Trophoblast cell (in vitro differentiated cells and primary cell): ENCODE measurements at regions not wholly inside any gene's neighbourhood (a gene's known extent, or its start where the extent isn't known, plus 50 kb on each side); places are given as distances from the start of the nearest gene placed in this dataset.

Source experiments
- DNase-seq, 2 donors: peaks; one replicate each; pipeline ENCODE4 v3.0.0-alpha.2; 2016
- H2AFZ ChIP-seq: 2 replicates; pipeline ENCODE4 v1.6.1; 2013; ENCODE audit warnings: low read length, moderate library complexity, mild to moderate bottlenecking; ENCODE audit not compliant: insufficient read depth, poor library complexity
- H2AK5ac ChIP-seq: 2 replicates; pipeline ENCODE4 v1.6.1; 2013; ENCODE audit warnings: mild to moderate bottlenecking, low read length
- H2BK120ac ChIP-seq: 2 replicates; pipeline ENCODE4 v1.6.1; 2013; ENCODE audit warnings: low read length, mild to moderate bottlenecking, moderate library complexity; ENCODE audit not compliant: insufficient read depth, poor library complexity
- H2BK12ac ChIP-seq: 2 replicates; pipeline ENCODE4 v1.6.1; 2013; ENCODE audit warnings: mild to moderate bottlenecking, low read length, moderate library complexity
- H2BK5ac ChIP-seq: 2 replicates; pipeline ENCODE4 v1.6.1; 2013; ENCODE audit warnings: low read length, low read depth, moderate library complexity, mild to moderate bottlenecking; ENCODE audit not compliant: poor library complexity
- H3K14ac ChIP-seq: 2 replicates; pipeline ENCODE4 v1.6.1; 2013; ENCODE audit warnings: mild to moderate bottlenecking, low read length
- H3K18ac ChIP-seq: 2 replicates; pipeline ENCODE4 v1.6.1; 2013; ENCODE audit warnings: mild to moderate bottlenecking, low read length
- H3K23ac ChIP-seq: 2 replicates; pipeline ENCODE4 v1.6.1; 2013; ENCODE audit warnings: low read length
- H3K27ac ChIP-seq: 2 replicates; pipeline ENCODE4 v1.5.1; 2013; ENCODE audit warnings: low read depth, mild to moderate bottlenecking, inconsistent platforms, low read length, moderate library complexity
- H3K27me3 ChIP-seq: 2 replicates; pipeline ENCODE4 v1.6.1; 2013; ENCODE audit warnings: inconsistent platforms, mild to moderate bottlenecking, low read length, moderate library complexity; ENCODE audit not compliant: insufficient read depth
- H3K36me3 ChIP-seq, 2 experiments: 1 replicate in 1 of 2; 2 replicates in 1 of 2; pipeline ENCODE4 v1.6.1; 2013; ENCODE audit warnings: low read length in 2 of 2, mild to moderate bottlenecking in 2 of 2, moderate library complexity in 1 of 2; ENCODE audit not compliant: insufficient read depth in 2 of 2, control insufficient read depth in 1 of 2
- H3K4ac ChIP-seq: 2 replicates; pipeline ENCODE4 v1.6.1; 2013; ENCODE audit warnings: low read depth, mild to moderate bottlenecking, low read length, moderate library complexity
- H3K4me1 ChIP-seq, 2 experiments: 1 replicate in 1 of 2; 2 replicates in 1 of 2; pipeline ENCODE4 v1.6.1; 2013; ENCODE audit warnings: low read length in 2 of 2, mild to moderate bottlenecking in 2 of 2, moderate library complexity in 1 of 2; ENCODE audit not compliant: insufficient read depth in 2 of 2, control insufficient read depth in 1 of 2
- H3K4me2 ChIP-seq: 2 replicates; pipeline ENCODE4 v1.6.1; 2013; ENCODE audit warnings: inconsistent platforms, mild to moderate bottlenecking, low read length, moderate library complexity
- H3K4me3 ChIP-seq: 2 replicates; pipeline ENCODE4 v1.5.1; 2013; ENCODE audit warnings: mild to moderate bottlenecking, low read depth, low read length, inconsistent platforms
- H3K79me1 ChIP-seq: one replicate; pipeline ENCODE4 v1.6.1; 2013; ENCODE audit warnings: low read length
- H3K79me2 ChIP-seq: 2 replicates; pipeline ENCODE4 v1.6.1; 2013; ENCODE audit warnings: low read length, mild to moderate bottlenecking; ENCODE audit not compliant: control insufficient read depth, insufficient read depth, poor library complexity
- H3K9ac ChIP-seq: 2 replicates; pipeline ENCODE4 v1.6.1; 2013; ENCODE audit warnings: mild to moderate bottlenecking, low read length
- H3K9me3 ChIP-seq: 2 replicates; pipeline ENCODE4 v1.6.1; 2013; ENCODE audit warnings: low read depth, mild to moderate bottlenecking, control low read depth, inconsistent platforms, low read length; ENCODE audit not compliant: insufficient read depth
- H4K12ac ChIP-seq: 2 replicates; pipeline ENCODE4 v1.6.1; 2013; ENCODE audit warnings: low read depth, mild to moderate bottlenecking, low read length, moderate library complexity
- H4K8ac ChIP-seq: 2 replicates; pipeline ENCODE4 v1.6.1; 2013; ENCODE audit warnings: low read depth, mild to moderate bottlenecking, low read length, moderate library complexity
- H4K91ac ChIP-seq: one replicate; pipeline ENCODE4 v1.6.1; 2013; ENCODE audit warnings: low read depth, mild to moderate bottlenecking, low read length, moderate library complexity
- WGBS: extraction: QIAGEN DNeasy Blood & Tissue Kit; methylation state at CpG from one replicate; pipeline ENCODE4 v1.1.7; 2013; ENCODE audit warnings: missing lambda C conversion rate; ENCODE audit not compliant: insufficient read length, insufficient coverage; ENCODE audit errors: extremely low coverage; 5-methylcytosine and 5-hydroxymethylcytosine counted together

DNA sequence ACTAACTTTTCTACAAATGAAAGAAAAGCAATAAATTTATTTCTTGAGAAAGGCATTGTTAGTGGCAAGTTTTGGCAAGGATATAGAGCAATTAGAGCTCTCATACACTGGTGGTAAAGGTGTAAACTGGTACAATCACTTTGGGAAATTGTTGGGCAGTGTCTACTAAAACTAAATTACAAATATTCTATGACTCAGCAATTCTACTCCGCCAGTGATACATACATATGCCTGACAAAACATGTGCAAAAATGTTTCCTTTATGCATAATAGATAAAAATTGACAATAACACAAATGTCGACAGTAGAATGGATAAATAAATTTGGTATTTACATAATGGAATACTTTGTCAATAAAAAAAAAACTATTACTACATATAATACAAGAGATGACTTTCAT is 96.3 kb upstream of the SATB2 start:
- Histone ChIP-seq H3K4me1 (peaks cover 0 to 3% of the 10 kb centered on the region in 2 experiments), H3K9ac (no peak overlapping the region), H3K27me3 (no peaks in the 10 kb centered on the region), H3K36me3 (no peaks in the 10 kb centered on the region), H3K14ac (no peak overlapping the region), H3K79me2 (no peaks in the 10 kb centered on the region), H4K12ac (no peak overlapping the region), H2AK5ac (no peak overlapping the region), H4K91ac (no peak overlapping the region), H2BK120ac (no peak overlapping the region), H3K4me3 (no peak overlapping the region), H3K18ac (no peak overlapping the region), H3K9me3 (no peaks in the 10 kb centered on the region), H4K8ac (no peak overlapping the region), H3K23ac (no peak overlapping the region), H2BK12ac (no peak overlapping the region), H2AFZ (no peak overlapping the region), H3K4me2 (no peak overlapping the region), H2BK5ac (no peak overlapping the region), H3K79me1 (no peaks in the 10 kb centered on the region), H3K27ac (no peak overlapping the region), H3K4ac (no peak overlapping the region)
- no CpG with 5 or more reads among the region's 2 CpGs for WGBS
- DNase-seq, result no peak

DNA sequence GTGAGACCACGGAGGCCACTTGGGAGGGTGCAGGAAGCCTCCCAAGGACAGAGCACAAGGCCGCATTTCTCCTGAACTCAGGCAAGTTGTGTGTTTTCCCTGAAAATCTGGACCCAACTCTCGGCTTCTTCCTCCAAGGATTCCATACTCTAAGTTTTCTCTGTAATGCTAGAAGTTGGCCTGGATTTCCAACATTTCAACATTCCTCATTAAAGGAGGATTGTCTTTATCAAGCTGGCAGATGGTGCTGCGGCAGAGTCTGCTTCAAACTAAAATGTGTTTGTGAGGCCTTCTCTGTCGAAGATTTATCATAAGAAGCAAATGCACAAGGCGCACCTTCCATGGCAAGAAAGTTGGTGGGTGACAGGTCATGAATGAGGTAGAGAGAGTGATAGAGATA is 94.4 kb upstream of the SATB2 start:
- no peak overlapping the region for H4K91ac ChIP-seq
- no peak overlapping the region for H3K9ac ChIP-seq
- no peak overlapping the region for H3K4me3 ChIP-seq
- no peak overlapping the region for H2BK5ac ChIP-seq
- no peak overlapping the region for H3K18ac ChIP-seq
- H2AK5ac ChIP-seq, result no peak overlapping the region
- no peak overlapping the region for H3K4ac ChIP-seq
- H2BK120ac ChIP-seq, result no peak overlapping the region
- no peaks in the 10 kb centered on the region for H3K79me2 ChIP-seq
- H3K4me2 ChIP-seq, result no peak overlapping the region
- H2BK12ac ChIP-seq, result no peak overlapping the region
- no peak overlapping the region for H3K27ac ChIP-seq
- H3K9me3 ChIP-seq, result no peaks in the 10 kb centered on the region
- no peak overlapping the region for H4K8ac ChIP-seq
- H3K36me3 ChIP-seq, result no peaks in the 10 kb centered on the region
- H3K23ac ChIP-seq, result no peak overlapping the region
- H3K4me1 ChIP-seq, result peaks cover 0 to 3% of the 10 kb centered on the region in 2 experiments
- H4K12ac ChIP-seq, result no peak overlapping the region
- H2AFZ ChIP-seq, result no peak overlapping the region
- no peaks in the 10 kb centered on the region for H3K79me1 ChIP-seq
- no peak for DNase-seq
- no CpG with 5 or more reads among the region's 6 CpGs for WGBS
- H3K14ac ChIP-seq, result no peak overlapping the region
- no peaks in the 10 kb centered on the region for H3K27me3 ChIP-seq

DNA sequence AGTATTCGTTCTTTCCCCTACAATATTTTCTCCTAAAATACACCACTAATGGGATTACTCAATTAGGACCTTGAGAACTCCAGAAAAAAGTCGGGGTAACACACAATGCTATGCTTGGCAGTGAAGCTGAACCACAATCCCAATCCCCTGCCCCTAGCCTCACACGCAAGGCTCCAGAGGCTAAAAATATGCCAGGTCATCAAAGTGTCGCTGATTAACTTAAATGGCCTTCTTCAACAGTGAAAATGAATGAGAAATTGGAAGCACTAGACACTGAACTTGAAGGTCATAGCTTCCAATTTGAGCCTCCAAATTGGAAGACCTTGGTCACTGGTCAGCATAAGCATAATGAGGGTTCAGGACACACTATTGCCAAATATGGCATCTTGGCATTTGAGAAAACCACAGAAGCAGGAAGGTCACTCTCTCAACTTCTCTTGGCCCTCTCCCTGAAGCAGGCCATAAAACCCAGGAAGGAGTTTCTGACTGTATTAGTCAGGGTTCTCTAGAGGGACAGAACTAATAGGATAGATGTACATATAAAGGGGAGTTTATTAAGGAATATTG is 86.0 kb upstream of the SATB2 start:
- Histone ChIP-seq H3K27me3 (no peaks in the 10 kb centered on the region), H3K4ac (no peak overlapping the region), H3K14ac (no peak overlapping the region), H2BK12ac (no peak overlapping the region), H2AFZ (no peak overlapping the region), H3K27ac (no peak overlapping the region), H3K4me2 (no peak overlapping the region), H3K23ac (no peak overlapping the region), H3K9me3 (no peaks in the 10 kb centered on the region), H2AK5ac (no peak overlapping the region), H3K79me1 (no peaks in the 10 kb centered on the region), H4K91ac (no peak overlapping the region), H2BK120ac (no peak overlapping the region), H3K36me3 (no peaks in the 10 kb centered on the region), H3K4me1 (no peaks in the 10 kb centered on the region), H4K8ac (no peak overlapping the region), H4K12ac (no peak overlapping the region), H3K79me2 (no peaks in the 10 kb centered on the region), H3K4me3 (no peak overlapping the region), H2BK5ac (no peak overlapping the region), H3K18ac (no peak overlapping the region), H3K9ac (no peak overlapping the region)
- no peak for DNase-seq
- no CpG with 5 or more reads among the region's 4 CpGs for WGBS

DNA sequence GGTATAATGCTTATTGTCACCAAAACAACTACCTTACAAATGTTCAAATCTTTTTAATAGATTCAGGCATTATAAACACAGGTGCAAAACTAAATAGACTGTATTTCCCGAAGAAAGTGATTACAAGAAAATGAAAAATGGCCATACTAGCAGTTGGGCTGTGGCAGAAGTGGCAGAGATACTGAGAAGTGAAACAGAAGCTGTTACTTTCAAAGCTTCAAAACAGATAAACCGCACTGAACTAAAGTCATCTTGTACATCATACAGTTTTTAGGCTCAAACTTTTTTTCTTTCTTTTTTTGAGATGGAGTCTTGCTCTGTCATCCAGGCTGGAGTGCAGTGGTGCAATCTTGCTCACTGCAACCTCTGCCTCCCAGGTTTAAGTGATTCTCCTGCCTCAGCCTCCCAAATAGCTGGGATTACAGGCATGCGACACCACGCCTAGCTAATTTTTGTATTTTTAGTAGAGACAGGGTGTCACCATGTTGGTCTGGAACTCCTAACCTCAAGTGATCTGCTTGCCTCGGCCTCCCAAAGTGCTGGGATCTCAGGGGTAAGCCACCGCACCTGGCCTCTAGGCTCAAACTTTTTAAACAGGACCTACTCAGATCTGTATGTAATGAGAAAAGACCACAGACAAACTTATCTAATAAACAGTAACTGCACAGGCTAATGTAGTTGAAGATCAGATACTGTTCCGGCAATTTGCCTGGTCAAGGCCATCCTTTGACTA is 77.9 kb upstream of the SATB2 start:
- Histone ChIP-seq H2BK120ac (no peak overlapping the region), H3K9me3 (no peaks in the 10 kb centered on the region), H3K4ac (no peak overlapping the region), H3K4me3 (no peak overlapping the region), H3K36me3 (no peaks in the 10 kb centered on the region), H3K14ac (no peak overlapping the region), H2BK5ac (no peak overlapping the region), H4K12ac (no peak overlapping the region), H4K91ac (no peak overlapping the region), H3K23ac (no peak overlapping the region), H3K18ac (no peak overlapping the region), H3K79me1 (no peaks in the 10 kb centered on the region), H2AFZ (no peak overlapping the region), H4K8ac (no peak overlapping the region), H2AK5ac (no peak overlapping the region), H2BK12ac (no peak overlapping the region), H3K4me2 (no peak overlapping the region), H3K27ac (no peak overlapping the region), H3K79me2 (no peaks in the 10 kb centered on the region), H3K27me3 (no peaks in the 10 kb centered on the region), H3K9ac (no peak overlapping the region), H3K4me1 (no peaks in the 10 kb centered on the region)
- WGBS, result no CpG with 5 or more reads among the region's 7 CpGs
- no peak for DNase-seq
